Activated CD4-positive, alpha-beta T cell treated with anti-CD3 and anti-CD28 coated beads, Interleukin-2, amount 10 ng/mL, durations not matched to agents 7 days and 5 days (primary cell): ENCODE measurements at regions not wholly inside any gene's neighbourhood (a gene's known extent, or its start where the extent isn't known, plus 50 kb on each side); places are given as distances from the start of the nearest gene placed in this dataset.

Experiments used
- CTCF ChIA-PET: fragments of 350-600 bp; sonication (Branson Sonifier 250); formaldehyde crosslinking; loops from one replicate; lab custom pipeline; 2021; ENCODE audit warnings: antibody characterized with exemption; lab: Charles Lee
- POLR2A ChIA-PET: fragments of 350-600 bp; sonication (Branson Sonifier 250); formaldehyde crosslinking; loops from one replicate; lab custom pipeline; 2021; ENCODE audit warnings: antibody characterized with exemption; lab: Charles Lee
- DNase-seq: peaks from one replicate; pipeline ENCODE4 v3.0.0-alpha.2; 2020
- H3K27ac Mint-ChIP-seq: one replicate; pipeline ENCODE4 v1.8.0; 2021; ENCODE audit warnings: mild to moderate bottlenecking, moderate library complexity, mixed read lengths
- H3K27me3 Mint-ChIP-seq: one replicate; pipeline ENCODE4 v1.8.0; 2021; ENCODE audit warnings: mixed read lengths
- H3K36me3 Mint-ChIP-seq: one replicate; pipeline ENCODE4 v1.8.0; 2021; ENCODE audit warnings: low read depth, mixed read lengths
- H3K4me1 Mint-ChIP-seq: one replicate; pipeline ENCODE4 v1.8.0; 2021; ENCODE audit warnings: mixed read lengths
- H3K4me3 Mint-ChIP-seq: one replicate; pipeline ENCODE4 v1.8.0; 2021; ENCODE audit warnings: mild to moderate bottlenecking, moderate library complexity, mixed read lengths
- H3K9me3 Mint-ChIP-seq: one replicate; pipeline ENCODE4 v1.8.0; 2021; ENCODE audit warnings: mixed read lengths

- H3K36me3 Mint-ChIP-seq = no peaks in the 10 kb centered on the region
- ChIA-PET CTCF (no interaction called here), POLR2A (no interaction called here)
- H3K9me3 Mint-ChIP-seq = peaks cover 5% of the 10 kb centered on the region
- DNase-seq = no peak
- no peaks in the 10 kb centered on the region for H3K27me3 Mint-ChIP-seq
- H3K27ac Mint-ChIP-seq = no peak overlapping the region
- no peaks in the 10 kb centered on the region for H3K4me1 Mint-ChIP-seq
- H3K4me3 Mint-ChIP-seq = no peak overlapping the region
These were observed 534.2 kb upstream of the ZWINT start for GRCh38 chr10:56895306-56895705.

GRCh38 chr10:56881218-56881617, 520.2 kb upstream of the ZWINT start:
- Mint-ChIP-seq H3K36me3 (no peaks in the 10 kb centered on the region), H3K4me3 (no peak overlapping the region), H3K27ac (no peak overlapping the region), H3K9me3 (peaks cover 5% of the 10 kb centered on the region), H3K27me3 (no peaks in the 10 kb centered on the region), H3K4me1 (no peaks in the 10 kb centered on the region)
- ChIA-PET POLR2A (no interaction called here), CTCF (no interaction called here)
- no peak for DNase-seq

GRCh38 chr10:56880606-56881005, 519.5 kb upstream of the ZWINT start:
- Mint-ChIP-seq H3K4me3 (no peak overlapping the region), H3K27me3 (no peaks in the 10 kb centered on the region), H3K36me3 (no peaks in the 10 kb centered on the region), H3K27ac (no peak overlapping the region), H3K4me1 (no peaks in the 10 kb centered on the region), H3K9me3 (peaks cover 5% of the 10 kb centered on the region)
- POLR2A ChIA-PET = no interaction called here
- no peak for DNase-seq
- CTCF ChIA-PET = no interaction called here

GRCh38 chr10:56874950-56875349, 513.9 kb upstream of the ZWINT start:
- H3K36me3 Mint-ChIP-seq = no peaks in the 10 kb centered on the region
- H3K27ac Mint-ChIP-seq = no peak overlapping the region
- no peaks in the 10 kb centered on the region for H3K4me1 Mint-ChIP-seq
- CTCF ChIA-PET = no interaction called here
- H3K4me3 Mint-ChIP-seq = no peak overlapping the region
- POLR2A ChIA-PET = no interaction called here
- DNase-seq = no peak
- no peaks in the 10 kb centered on the region for H3K9me3 Mint-ChIP-seq
- no peaks in the 10 kb centered on the region for H3K27me3 Mint-ChIP-seq

- POLR2A ChIA-PET = no interaction called here
- no peak overlapping the region for H3K4me3 Mint-ChIP-seq
- no peak overlapping the region for H3K27ac Mint-ChIP-seq
- no peaks in the 10 kb centered on the region for H3K36me3 Mint-ChIP-seq
- H3K9me3 Mint-ChIP-seq = no peaks in the 10 kb centered on the region
- H3K4me1 Mint-ChIP-seq = no peaks in the 10 kb centered on the region
- DNase-seq = no peak
- no peaks in the 10 kb centered on the region for H3K27me3 Mint-ChIP-seq
- CTCF ChIA-PET = no interaction called here
These were observed 510.2 kb upstream of the ZWINT start for GRCh38 chr10:56871160-56871668.

GRCh38 chr10:56867236-56867635, 506.2 kb upstream of the ZWINT start:
- Mint-ChIP-seq H3K9me3 (no peaks in the 10 kb centered on the region), H3K4me3 (no peak overlapping the region), H3K4me1 (no peaks in the 10 kb centered on the region), H3K27me3 (no peaks in the 10 kb centered on the region), H3K27ac (no peak overlapping the region), H3K36me3 (no peaks in the 10 kb centered on the region)
- CTCF ChIA-PET = no interaction called here
- no peak for DNase-seq
- POLR2A ChIA-PET = no interaction called here

GRCh38 chr10:56856569-56856968, 495.5 kb upstream of the ZWINT start:
- Mint-ChIP-seq H3K4me3 (no peak overlapping the region), H3K36me3 (no peaks in the 10 kb centered on the region), H3K27me3 (no peaks in the 10 kb centered on the region), H3K4me1 (no peaks in the 10 kb centered on the region), H3K27ac (no peak overlapping the region), H3K9me3 (peaks cover 8% of the 10 kb centered on the region)
- DNase-seq = no peak
- POLR2A ChIA-PET = no interaction called here
- CTCF ChIA-PET = no interaction called here

- ChIA-PET CTCF (no interaction called here), POLR2A (no interaction called here)
- no peak overlapping the region for H3K4me3 Mint-ChIP-seq
- H3K9me3 Mint-ChIP-seq = peaks cover 2% of the 10 kb centered on the region
- H3K27me3 Mint-ChIP-seq = no peaks in the 10 kb centered on the region
- no peak for DNase-seq
- H3K36me3 Mint-ChIP-seq = no peaks in the 10 kb centered on the region
- H3K4me1 Mint-ChIP-seq = no peaks in the 10 kb centered on the region
- H3K27ac Mint-ChIP-seq = no peak overlapping the region
These were observed 484.0 kb upstream of the ZWINT start for GRCh38 chr10:56844978-56845529.

GRCh38 chr10:56836659-56837058, 475.6 kb upstream of the ZWINT start:
- POLR2A ChIA-PET = no interaction called here
- no peak overlapping the region for H3K4me3 Mint-ChIP-seq
- no peaks in the 10 kb centered on the region for H3K4me1 Mint-ChIP-seq
- no peak overlapping the region for H3K27ac Mint-ChIP-seq
- no peaks in the 10 kb centered on the region for H3K36me3 Mint-ChIP-seq
- CTCF ChIA-PET = no interaction called here
- H3K9me3 Mint-ChIP-seq = peaks cover 2% of the 10 kb centered on the region
- DNase-seq = no peak
- no peaks in the 10 kb centered on the region for H3K27me3 Mint-ChIP-seq

GRCh38 chr10:56831681-56832080, 470.6 kb upstream of the ZWINT start:
- DNase-seq = no peak
- peaks cover 7% of the 10 kb centered on the region for H3K9me3 Mint-ChIP-seq
- no peak overlapping the region for H3K27ac Mint-ChIP-seq
- ChIA-PET POLR2A (no interaction called here), CTCF (interaction anchor here (1.4 kb wide), 1 partner anchor 9 kb away, joined by 3 read pairs; no protein-coding TSS in a partner anchor)
- no peaks in the 10 kb centered on the region for H3K4me1 Mint-ChIP-seq
- H3K36me3 Mint-ChIP-seq = no peaks in the 10 kb centered on the region
- no peaks in the 10 kb centered on the region for H3K27me3 Mint-ChIP-seq
- no peak overlapping the region for H3K4me3 Mint-ChIP-seq

GRCh38 chr10:56823849-56824248, 462.8 kb upstream of the ZWINT start:
- Mint-ChIP-seq H3K27ac (no peak overlapping the region), H3K4me3 (no peak overlapping the region), H3K36me3 (no peaks in the 10 kb centered on the region), H3K27me3 (no peaks in the 10 kb centered on the region), H3K9me3 (peaks cover 12% of the 10 kb centered on the region), H3K4me1 (no peaks in the 10 kb centered on the region)
- ChIA-PET CTCF (no interaction called here), POLR2A (no interaction called here)
- no peak for DNase-seq

- no peaks in the 10 kb centered on the region for H3K36me3 Mint-ChIP-seq
These were observed 444.0 kb upstream of the ZWINT start for GRCh38 chr10:56805022-56805421.

GRCh38 chr10:56785292-56785691, 424.2 kb upstream of the ZWINT start:
- Mint-ChIP-seq H3K4me3 (no peak overlapping the region), H3K36me3 (no peaks in the 10 kb centered on the region), H3K9me3 (peaks cover 7% of the 10 kb centered on the region), H3K4me1 (no peaks in the 10 kb centered on the region), H3K27me3 (no peaks in the 10 kb centered on the region), H3K27ac (no peak overlapping the region)
- POLR2A ChIA-PET = no interaction called here
- DNase-seq = no peak
- CTCF ChIA-PET = no interaction called here

More at GRCh38 chr10:56805022-56805421, 444.0 kb upstream of the ZWINT start:
- Mint-ChIP-seq H3K27ac (no peak overlapping the region), H3K9me3 (peaks cover 8% of the 10 kb centered on the region), H3K27me3 (no peaks in the 10 kb centered on the region), H3K4me3 (no peak overlapping the region), H3K4me1 (no peaks in the 10 kb centered on the region)
- ChIA-PET CTCF (no interaction called here), POLR2A (no interaction called here)
- DNase-seq = no peak

- CTCF ChIA-PET = no interaction called here
- H3K9me3 Mint-ChIP-seq = peaks cover 7% of the 10 kb centered on the region
These were observed 421.4 kb upstream of the ZWINT start for GRCh38 chr10:56782503-56782902.

More at GRCh38 chr10:56782503-56782902, 421.4 kb upstream of the ZWINT start:
- DNase-seq = no peak
- Mint-ChIP-seq H3K4me3 (no peak overlapping the region), H3K27me3 (no peaks in the 10 kb centered on the region), H3K27ac (no peak overlapping the region), H3K36me3 (no peaks in the 10 kb centered on the region), H3K4me1 (no peaks in the 10 kb centered on the region)
- POLR2A ChIA-PET = no interaction called here
